ENCODE measurements at regions not wholly inside any gene's neighbourhood (a gene's known extent, or its start where the extent isn't known, plus 50 kb on each side); places are given as distances from the start of the nearest gene placed in this dataset.

GRCh38 chr12:124437617-124438436, 129.6 kb downstream of the NCOR2 start:
- H3K36me3 Mint-ChIP-seq (ENCODE audit: low read depth) = peaks cover 5% of the 10 kb centered on the region
- ChIA-PET POLR2A (interaction anchor here (0.8 kb wide), 1 partner anchor 56 kb away, joined by 3 read pairs; no protein-coding TSS in a partner anchor), CTCF (no interaction called here)
- ATAC-seq = no peak
- no peaks in the 10 kb centered on the region for H3K9me3 Mint-ChIP-seq (ENCODE audit: low read depth)
- H3K27me3 Mint-ChIP-seq = no peaks in the 10 kb centered on the region
- intact Hi-C loops (cut with DNase I, micrococcal nuclease) = no loop called here
- H3K4me3 Mint-ChIP-seq = no peak overlapping the region
- peaks cover 2% of the 10 kb centered on the region for H3K4me1 Mint-ChIP-seq
- peak; percentile 25 for DNase-seq
- H3K27ac Mint-ChIP-seq = no peak overlapping the region

- DNase-seq (no peak), ATAC-seq (no peak)
- Mint-ChIP-seq H3K4me3 (no peak overlapping the region), H3K27ac (no peak overlapping the region), H3K36me3 (ENCODE audit: low read depth) (no peaks in the 10 kb centered on the region), H3K4me1 (peaks cover 2% of the 10 kb centered on the region), H3K9me3 (ENCODE audit: low read depth) (no peaks in the 10 kb centered on the region), H3K27me3 (no peaks in the 10 kb centered on the region)
- intact Hi-C loops (cut with DNase I, micrococcal nuclease) = no loop called here
- POLR2A ChIA-PET = interaction anchor here (0.8 kb wide), 1 partner anchor 57 kb away, joined by 3 read pairs; no protein-coding TSS in a partner anchor
- CTCF ChIA-PET = no interaction called here
Measured at GRCh38 chr12:124437121-124437520, 130.3 kb downstream of the NCOR2 start.

GRCh38 chr12:124436366-124436765, 131.0 kb downstream of the NCOR2 start:
- ATAC-seq (no peak), DNase-seq (no peak)
- Mint-ChIP-seq H3K27ac (peak overlapping the region; percentile 4), H3K4me1 (peaks cover 2% of the 10 kb centered on the region), H3K36me3 (ENCODE audit: low read depth) (peaks cover 7% of the 10 kb centered on the region), H3K9me3 (ENCODE audit: low read depth) (no peaks in the 10 kb centered on the region), H3K27me3 (no peaks in the 10 kb centered on the region), H3K4me3 (no peak overlapping the region)
- intact Hi-C loops (cut with DNase I, micrococcal nuclease) = no loop called here
- ChIA-PET CTCF (no interaction called here), POLR2A (no interaction called here)

GRCh38 chr12:124435806-124436345, 131.5 kb downstream of the NCOR2 start:
- POLR2A ChIA-PET = no interaction called here
- intact Hi-C loops (cut with DNase I, micrococcal nuclease) = no loop called here
- ATAC-seq = no peak

DNA sequence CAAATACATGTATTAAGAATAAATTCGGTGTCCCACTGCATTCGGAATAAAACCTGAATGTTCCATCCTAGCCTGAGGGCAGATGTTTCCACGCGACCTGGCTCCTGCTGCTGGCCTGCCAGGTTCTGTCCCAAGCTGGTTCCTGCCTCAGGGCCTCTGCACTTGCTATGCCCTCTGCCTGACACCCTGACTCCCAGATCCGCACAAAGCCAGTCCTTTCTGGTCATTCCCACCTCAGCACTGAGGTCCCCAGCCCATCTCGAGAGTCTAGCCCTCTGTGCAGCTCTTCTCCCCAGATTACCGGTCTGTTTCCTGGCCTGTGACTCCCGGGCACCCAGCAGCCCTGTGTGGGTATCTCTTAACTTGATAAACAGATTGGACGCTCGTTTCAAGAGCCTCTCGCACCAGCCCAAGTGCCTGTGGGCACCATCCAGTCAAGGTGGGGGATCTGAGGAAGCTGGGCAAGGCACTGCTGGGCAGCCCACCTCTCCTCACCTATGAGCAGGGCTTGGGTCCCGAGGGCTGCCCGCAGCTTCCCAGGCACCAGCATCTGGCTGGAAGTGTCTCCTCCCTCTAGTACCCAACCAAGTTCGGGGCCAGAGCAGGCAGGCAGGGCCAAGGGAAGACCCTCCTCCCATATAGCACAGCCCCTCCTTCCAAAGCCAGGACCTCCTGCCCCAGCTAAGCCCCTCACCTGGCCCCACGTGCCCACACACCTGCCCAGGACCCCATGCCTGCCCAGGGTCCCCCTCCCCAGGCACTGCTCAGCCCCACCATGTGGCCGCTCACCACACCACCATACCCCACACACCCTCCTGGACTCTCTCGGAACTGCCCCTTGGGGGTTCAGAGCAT, 132.2 kb downstream of the NCOR2 start:
- Mint-ChIP-seq H3K9me3 (ENCODE audit: low read depth) (no peaks in the 10 kb centered on the region), H3K27ac (no peak overlapping the region), H3K36me3 (ENCODE audit: low read depth) (peaks cover 15% of the 10 kb centered on the region), H3K4me1 (no peaks in the 10 kb centered on the region), H3K27me3 (no peaks in the 10 kb centered on the region), H3K4me3 (no peak overlapping the region)
- ChIA-PET POLR2A (no interaction called here), CTCF (no interaction called here)
- ATAC-seq = no peak
- intact Hi-C loops (cut with DNase I, micrococcal nuclease) = no loop called here
- DNase-seq = no peak

More at GRCh38 chr12:124435806-124436345, 131.5 kb downstream of the NCOR2 start:
- Mint-ChIP-seq H3K36me3 (ENCODE audit: low read depth) (peaks cover 10% of the 10 kb centered on the region), H3K4me3 (no peak overlapping the region), H3K27me3 (no peaks in the 10 kb centered on the region), H3K27ac (no peak overlapping the region), H3K4me1 (peaks cover 2% of the 10 kb centered on the region), H3K9me3 (ENCODE audit: low read depth) (no peaks in the 10 kb centered on the region)
- CTCF ChIA-PET = no interaction called here
- no peak for DNase-seq

DNA sequence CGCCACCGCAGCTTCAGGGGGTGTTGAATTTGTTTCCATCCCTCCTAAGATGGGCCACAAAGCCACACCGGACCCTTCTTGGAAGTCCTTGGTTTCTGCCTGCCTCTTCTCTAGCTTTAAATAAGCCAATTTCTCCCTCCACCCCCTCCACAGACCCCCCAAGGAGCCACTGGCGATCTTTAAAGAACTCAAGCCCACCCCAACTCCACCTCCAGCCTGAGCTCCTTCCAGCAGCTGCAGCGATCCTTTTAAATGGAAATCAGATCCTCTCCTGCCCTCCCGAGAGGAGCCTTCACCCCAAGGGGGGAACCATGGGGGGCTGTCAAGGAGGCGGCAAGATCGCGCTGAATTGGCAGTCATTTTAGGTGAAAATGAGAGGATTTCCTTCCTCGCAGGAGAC, 133.1 kb downstream of the NCOR2 start:
- H3K9me3 Mint-ChIP-seq (ENCODE audit: low read depth) = no peaks in the 10 kb centered on the region
- POLR2A ChIA-PET = no interaction called here
- intact Hi-C loops (cut with DNase I, micrococcal nuclease) = no loop called here

DNA sequence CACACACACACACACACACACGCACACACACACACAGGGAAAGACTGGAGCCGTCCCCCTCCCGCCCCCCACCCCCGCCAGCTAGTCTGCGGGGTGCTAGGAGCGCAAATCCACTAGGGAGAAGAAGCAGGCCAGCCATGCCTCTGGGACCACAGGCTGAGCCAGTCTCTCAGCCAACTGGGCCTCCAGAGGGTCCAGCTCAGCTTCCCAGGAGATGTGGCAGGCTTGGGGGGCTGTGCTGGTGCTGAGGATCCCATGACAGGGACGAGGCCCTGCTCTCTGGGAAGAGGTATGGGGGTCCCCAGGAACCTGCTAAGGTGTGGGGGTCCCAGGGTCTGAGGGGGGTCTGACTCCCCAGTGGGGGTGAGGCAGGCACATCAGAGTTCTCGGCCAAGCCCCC, 133.5 kb downstream of the NCOR2 start:
- Mint-ChIP-seq H3K4me1 (no peaks in the 10 kb centered on the region), H3K9me3 (ENCODE audit: low read depth) (no peaks in the 10 kb centered on the region), H3K27me3 (no peaks in the 10 kb centered on the region), H3K27ac (no peak overlapping the region), H3K36me3 (ENCODE audit: low read depth) (peaks cover 15% of the 10 kb centered on the region), H3K4me3 (no peak overlapping the region)
- POLR2A ChIA-PET = no interaction called here
- ATAC-seq = no peak
- no peak for DNase-seq
- CTCF ChIA-PET = no interaction called here
- intact Hi-C loops (cut with DNase I, micrococcal nuclease) = no loop called here

More for the DNA sequence above, 133.1 kb downstream of the NCOR2 start:
- no peak overlapping the region for H3K4me3 Mint-ChIP-seq
- no peaks in the 10 kb centered on the region for H3K4me1 Mint-ChIP-seq
- H3K27me3 Mint-ChIP-seq = no peaks in the 10 kb centered on the region
- H3K27ac Mint-ChIP-seq = no peak overlapping the region
- peaks cover 15% of the 10 kb centered on the region for H3K36me3 Mint-ChIP-seq (ENCODE audit: low read depth)
- ATAC-seq (no peak), DNase-seq (no peak)
- CTCF ChIA-PET = no interaction called here

DNA sequence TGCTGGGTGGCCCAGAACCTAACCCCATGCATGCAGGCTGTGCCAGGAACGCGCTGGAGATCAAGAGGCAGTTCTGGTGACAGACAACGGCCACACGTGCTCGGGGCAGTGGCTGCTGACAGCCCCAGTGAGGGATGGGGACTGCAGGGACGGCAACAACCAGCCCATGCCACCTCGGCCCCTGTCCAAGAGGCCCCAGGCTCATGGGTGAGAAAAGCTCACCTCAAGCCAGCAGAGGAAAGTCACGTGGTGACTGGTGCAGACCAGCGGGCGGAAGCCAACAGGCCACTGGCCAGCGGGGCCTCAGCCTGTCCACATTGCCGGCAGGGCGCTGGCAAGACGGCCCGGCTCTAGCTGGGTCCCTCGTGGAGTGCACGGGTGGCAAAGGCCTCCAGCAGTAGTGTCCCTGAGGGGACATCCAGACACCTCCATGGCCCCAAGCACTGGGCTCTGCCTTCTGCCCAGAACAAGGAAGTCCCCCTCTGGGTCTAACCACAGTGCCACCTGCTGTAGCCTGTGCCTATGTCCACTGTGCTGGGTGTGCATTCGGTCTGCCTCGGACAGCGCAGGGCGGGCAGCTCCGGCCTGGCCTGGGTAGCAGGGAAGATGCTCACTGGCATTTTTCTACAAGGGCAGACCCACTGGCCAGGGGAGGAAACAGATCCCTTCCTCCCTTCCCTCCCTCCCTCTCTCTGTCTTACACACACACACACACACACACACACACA, 134.1 kb downstream of the NCOR2 start:
- Mint-ChIP-seq H3K9me3 (ENCODE audit: low read depth) (no peaks in the 10 kb centered on the region), H3K27me3 (no peaks in the 10 kb centered on the region), H3K36me3 (ENCODE audit: low read depth) (peaks cover 15% of the 10 kb centered on the region), H3K27ac (no peak overlapping the region), H3K4me1 (no peaks in the 10 kb centered on the region), H3K4me3 (no peak overlapping the region)
- CTCF ChIA-PET = no interaction called here
- intact Hi-C loops (cut with DNase I, micrococcal nuclease) = no loop called here
- DNase-seq (no peak), ATAC-seq (no peak)
- POLR2A ChIA-PET = no interaction called here

- peaks cover 15% of the 10 kb centered on the region for H3K36me3 Mint-ChIP-seq (ENCODE audit: low read depth)
- intact Hi-C loops (cut with DNase I, micrococcal nuclease) = no loop called here
- no peak for DNase-seq
- no peaks in the 10 kb centered on the region for H3K4me1 Mint-ChIP-seq
- no peak overlapping the region for H3K4me3 Mint-ChIP-seq
- ChIA-PET POLR2A (no interaction called here), CTCF (no interaction called here)
- H3K9me3 Mint-ChIP-seq (ENCODE audit: low read depth) = no peaks in the 10 kb centered on the region
- ATAC-seq = no peak
- no peaks in the 10 kb centered on the region for H3K27me3 Mint-ChIP-seq
- no peak overlapping the region for H3K27ac Mint-ChIP-seq
Measured at GRCh38 chr12:124432376-124432775, 135.0 kb downstream of the NCOR2 start.

- no peak for ATAC-seq
- Mint-ChIP-seq H3K36me3 (ENCODE audit: low read depth) (peaks cover 15% of the 10 kb centered on the region), H3K4me1 (no peaks in the 10 kb centered on the region), H3K27ac (peak overlapping the region; percentile 53), H3K4me3 (no peak overlapping the region), H3K9me3 (ENCODE audit: low read depth) (no peaks in the 10 kb centered on the region), H3K27me3 (no peaks in the 10 kb centered on the region)
- ChIA-PET CTCF (no interaction called here), POLR2A (no interaction called here)
- DNase-seq = no peak
- intact Hi-C loops (cut with DNase I, micrococcal nuclease) = no loop called here
Measured at GRCh38 chr12:124431971-124432370, 135.4 kb downstream of the NCOR2 start.

- no peaks in the 10 kb centered on the region for H3K27me3 Mint-ChIP-seq
- H3K4me1 Mint-ChIP-seq = no peaks in the 10 kb centered on the region
- no peak for DNase-seq
- H3K9me3 Mint-ChIP-seq (ENCODE audit: low read depth) = no peaks in the 10 kb centered on the region
- POLR2A ChIA-PET = no interaction called here
- intact Hi-C loops (cut with DNase I, micrococcal nuclease) = no loop called here
- CTCF ChIA-PET = no interaction called here
- no peak for ATAC-seq
- H3K36me3 Mint-ChIP-seq (ENCODE audit: low read depth) = peaks cover 19% of the 10 kb centered on the region
- peak overlapping the region; percentile 5 for H3K27ac Mint-ChIP-seq
- no peak overlapping the region for H3K4me3 Mint-ChIP-seq
Measured at GRCh38 chr12:124430491-124430890, 135.6 kb downstream of the RFLNA start.

All from activated CD4-positive, alpha-beta T cell treated with anti-CD3 and anti-CD28 coated beads for 36 hours (primary cell).